ENCODE measurements at regions not wholly inside any gene's neighbourhood (a gene's known extent, or its start where the extent isn't known, plus 50 kb on each side); places are given as distances from the start of the nearest gene placed in this dataset.

- TF ChIP-seq, protein P1, sequence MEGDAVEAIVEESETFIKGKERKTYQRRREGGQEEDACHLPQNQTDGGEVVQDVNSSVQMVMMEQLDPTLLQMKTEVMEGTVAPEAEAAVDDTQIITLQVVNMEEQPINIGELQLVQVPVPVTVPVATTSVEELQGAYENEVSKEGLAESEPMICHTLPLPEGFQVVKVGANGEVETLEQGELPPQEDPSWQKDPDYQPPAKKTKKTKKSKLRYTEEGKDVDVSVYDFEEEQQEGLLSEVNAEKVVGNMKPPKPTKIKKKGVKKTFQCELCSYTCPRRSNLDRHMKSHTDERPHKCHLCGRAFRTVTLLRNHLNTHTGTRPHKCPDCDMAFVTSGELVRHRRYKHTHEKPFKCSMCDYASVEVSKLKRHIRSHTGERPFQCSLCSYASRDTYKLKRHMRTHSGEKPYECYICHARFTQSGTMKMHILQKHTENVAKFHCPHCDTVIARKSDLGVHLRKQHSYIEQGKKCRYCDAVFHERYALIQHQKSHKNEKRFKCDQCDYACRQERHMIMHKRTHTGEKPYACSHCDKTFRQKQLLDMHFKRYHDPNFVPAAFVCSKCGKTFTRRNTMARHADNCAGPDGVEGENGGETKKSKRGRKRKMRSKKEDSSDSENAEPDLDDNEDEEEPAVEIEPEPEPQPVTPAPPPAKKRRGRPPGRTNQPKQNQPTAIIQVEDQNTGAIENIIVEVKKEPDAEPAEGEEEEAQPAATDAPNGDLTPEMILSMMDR (IDR thresholded peaks at IDR 0.05 in 4 of 5, conservative IDR thresholded peaks at IDR 0.05 in 1 of 5) = no peak
- TF ChIP-seq POLR2A (IDR thresholded peaks at IDR 0.05) = no peak
Observed at GRCh38 chr16:52713740-52714139, 166.8 kb upstream of the TOX3 start.
